Stimulated activated CD4-positive, alpha-beta T cell treated with anti-CD3 and anti-CD28 coated beads, Interleukin-15, amount 100 ng/mL, for 48 hours (primary cell): ENCODE measurements at regions not wholly inside any gene's neighbourhood (a gene's known extent, or its start where the extent isn't known, plus 50 kb on each side); places are given as distances from the start of the nearest gene placed in this dataset.

Experiments
- DNase-seq, 2 donors: peaks; one replicate each; pipeline ENCODE4 v3.0.0-alpha.2; 2020; ENCODE audit warnings: low read depth in 2 of 2

GRCh38 chr10:118467200-118467599, 125.1 kb upstream of the FAM204A start:
- DNase-seq: no peak

- DNase-seq: no peak
These were observed 123.3 kb upstream of the FAM204A start for GRCh38 chr10:118465300-118465874.

- DNase-seq: no peak
These were observed 121.6 kb upstream of the FAM204A start for GRCh38 chr10:118463740-118464139.

GRCh38 chr10:118462401-118462800, 120.3 kb upstream of the FAM204A start:
- DNase-seq: no peak

GRCh38 chr10:118459642-118460193, 117.6 kb upstream of the FAM204A start:
- peak; percentile 27 to 28 for DNase-seq

- DNase-seq: no peak
These were observed 117.0 kb upstream of the FAM204A start for GRCh38 chr10:118458957-118459641.

GRCh38 chr10:118457824-118458428, 115.8 kb upstream of the FAM204A start:
- DNase-seq: no peak

- no peak for DNase-seq
These were observed 113.1 kb upstream of the FAM204A start for GRCh38 chr10:118455181-118455695.

GRCh38 chr10:118454211-118454610, 112.1 kb upstream of the FAM204A start:
- no peak for DNase-seq

GRCh38 chr10:118452098-118452497, 110.0 kb upstream of the FAM204A start:
- no peak for DNase-seq

- DNase-seq: no peak
These were observed 107.4 kb upstream of the FAM204A start for GRCh38 chr10:118449521-118449920.

- no peak for DNase-seq
These were observed 106.6 kb upstream of the FAM204A start for GRCh38 chr10:118448744-118449143.

- DNase-seq: no peak
These were observed 105.5 kb upstream of the FAM204A start for GRCh38 chr10:118447478-118448270.

GRCh38 chr10:118445535-118445934, 103.4 kb upstream of the FAM204A start:
- no peak for DNase-seq

- no peak for DNase-seq
These were observed 101.9 kb upstream of the FAM204A start for GRCh38 chr10:118444069-118444468.

- DNase-seq: no peak
These were observed 99.9 kb upstream of the FAM204A start for GRCh38 chr10:118442032-118442431.

GRCh38 chr10:118439824-118440223, 97.7 kb upstream of the FAM204A start:
- DNase-seq: no peak

GRCh38 chr10:118436742-118437141, 94.6 kb upstream of the FAM204A start:
- DNase-seq: no peak

- DNase-seq: no peak
These were observed 88.1 kb upstream of the FAM204A start for GRCh38 chr10:118430190-118430589.

- peak; percentile 62 to 63 for DNase-seq
These were observed 81.8 kb upstream of the FAM204A start for GRCh38 chr10:118423800-118424442.

- DNase-seq: no peak
These were observed 80.1 kb upstream of the FAM204A start for GRCh38 chr10:118422241-118422640.
